ENCODE measurements at regions not wholly inside any gene's neighbourhood (a gene's known extent, or its start where the extent isn't known, plus 50 kb on each side); places are given as distances from the start of the nearest gene placed in this dataset.

DNA sequence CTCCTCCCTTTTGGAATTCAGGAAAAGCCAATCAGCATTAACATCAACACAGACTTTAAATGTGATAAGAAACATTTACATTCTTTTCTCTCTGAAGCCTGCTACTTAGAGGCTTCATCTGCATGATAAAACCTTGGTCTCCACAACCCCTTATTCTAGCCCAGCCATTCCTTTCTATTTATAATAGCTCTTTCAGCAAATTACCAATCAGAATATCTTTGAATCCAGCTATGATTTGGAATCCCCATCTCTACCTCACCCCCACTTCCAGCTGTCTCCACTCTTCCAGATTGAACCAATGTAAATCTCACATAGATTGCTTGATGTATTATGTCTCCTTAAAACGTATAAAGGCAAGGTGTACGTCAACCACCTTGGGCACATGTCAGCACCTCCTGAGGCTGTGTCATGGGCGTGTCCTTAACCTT is 139.7 kb downstream of the TUSC7 start:
- DNase-seq, result no peak

DNA sequence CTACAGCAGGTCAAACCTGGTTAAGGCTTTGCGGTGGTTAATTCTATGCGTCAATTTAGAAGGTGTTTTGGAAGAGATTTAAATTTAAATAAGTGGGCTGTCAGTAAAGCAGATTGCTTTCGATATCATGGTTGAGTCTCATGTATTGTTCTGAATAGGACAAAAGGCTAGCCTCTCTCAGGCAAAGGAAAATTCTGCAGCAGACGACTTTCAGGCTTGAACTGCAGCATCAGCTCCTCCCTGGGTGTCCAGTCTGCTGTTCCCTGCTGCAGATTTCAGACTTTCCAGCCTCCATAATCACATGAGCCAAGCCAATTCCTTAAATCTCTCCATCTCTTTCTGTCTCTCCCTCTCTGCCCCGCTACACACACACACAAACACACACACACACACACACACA is 143.2 kb downstream of the TUSC7 start:
- DNase-seq, result no peak

- DNase-seq, result no peak
Measured at GRCh38 chr3:116863270-116863770, 153.7 kb downstream of the TUSC7 start.

DNA sequence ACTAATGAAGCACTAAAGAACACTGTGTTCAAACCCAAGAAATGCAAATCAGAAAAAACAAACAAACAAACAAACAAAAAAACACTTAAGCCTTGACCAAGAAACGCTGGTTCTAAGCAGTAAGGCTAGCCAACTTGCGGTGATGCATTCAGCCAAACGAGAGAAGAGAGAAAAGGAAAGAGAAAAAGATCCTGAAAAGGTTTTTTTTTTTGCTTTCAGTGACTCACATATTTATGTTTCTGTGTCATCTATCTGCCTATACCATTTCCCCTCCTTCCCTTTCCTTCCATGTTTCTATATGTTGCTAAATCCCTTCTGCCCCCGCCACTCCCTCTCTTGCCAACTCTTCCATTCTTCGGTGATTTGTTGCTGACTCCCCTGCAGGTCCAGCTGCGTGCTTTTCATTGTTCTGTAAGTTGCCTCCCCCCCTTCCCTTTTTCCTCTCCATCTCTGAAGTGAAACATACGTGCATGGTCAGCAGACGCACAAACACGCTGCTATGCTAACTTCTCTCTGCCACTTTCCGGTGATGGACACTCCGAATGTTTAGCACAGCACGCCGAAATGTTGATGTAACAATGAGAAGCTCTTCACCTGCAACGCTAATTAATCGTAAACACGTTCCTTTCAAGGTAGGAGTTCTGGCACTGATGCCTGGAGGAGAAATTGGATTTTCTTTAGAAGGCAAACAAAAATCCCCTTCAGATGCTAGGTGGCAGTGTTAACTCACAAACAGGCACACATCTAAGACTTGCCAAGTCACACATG is 154.4 kb downstream of the TUSC7 start:
- DNase-seq, result no peak

DNA sequence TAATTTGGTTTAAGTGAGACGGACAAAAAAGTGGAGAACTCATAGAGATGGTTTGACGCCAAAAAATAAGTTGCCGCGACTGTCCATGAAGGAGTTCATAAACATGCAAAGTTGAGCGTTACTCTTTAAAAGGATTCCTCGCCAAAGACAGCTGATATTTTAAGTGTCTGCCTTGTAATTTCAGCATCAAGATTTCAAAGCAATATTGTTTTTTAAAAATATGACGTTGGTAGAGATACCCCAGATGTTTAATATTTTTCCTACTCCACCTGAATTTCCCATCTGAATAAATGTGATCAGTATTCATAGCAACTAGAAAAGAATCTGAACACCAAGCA is 155.0 kb downstream of the TUSC7 start:
- no peak for DNase-seq

DNA sequence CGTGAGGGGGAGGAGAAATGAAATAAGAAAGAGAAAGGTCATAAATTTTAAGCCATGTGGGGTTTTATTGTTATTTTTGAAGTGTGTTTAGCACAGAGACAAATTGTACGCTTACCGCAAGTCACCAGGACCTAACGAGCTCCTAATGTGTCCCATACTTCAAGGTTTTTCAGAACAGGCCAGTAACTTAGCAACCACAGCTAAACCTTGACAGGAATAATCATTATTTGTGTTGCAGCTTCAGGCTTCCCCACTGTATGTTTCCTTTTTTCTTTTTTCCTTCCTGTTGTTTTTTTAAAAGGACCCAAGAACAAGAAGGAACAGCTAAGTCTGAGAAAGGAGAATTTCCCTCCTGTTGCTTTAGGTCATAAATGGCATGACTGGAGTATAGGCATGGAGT is 160.8 kb downstream of the TUSC7 start:
- no peak for DNase-seq

DNA sequence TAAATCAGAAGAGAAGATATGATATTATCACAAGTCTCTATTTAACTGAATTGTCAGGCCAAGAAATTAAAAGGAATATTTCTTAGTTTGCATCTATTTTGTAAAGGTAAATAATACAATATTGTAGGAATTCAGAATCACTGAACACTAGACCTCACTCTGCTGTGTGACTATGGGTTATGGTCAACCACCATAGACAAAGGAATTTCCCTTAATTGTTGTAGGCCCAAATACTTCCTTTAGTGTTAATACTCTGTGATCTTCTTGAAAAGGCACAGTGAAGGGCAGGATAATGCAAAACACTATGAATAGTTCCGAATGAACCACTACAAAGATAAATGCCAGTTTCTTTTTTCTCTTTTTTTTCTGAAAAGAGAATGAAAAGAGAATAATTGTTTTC is 162.3 kb downstream of the TUSC7 start:
- DNase-seq, result no peak

GRCh38 chr3:116872688-116873087 is 163.1 kb downstream of the TUSC7 start:
- no peak for DNase-seq

- no peak for DNase-seq
Measured at GRCh38 chr3:116873142-116873541, 163.6 kb downstream of the TUSC7 start.

DNA sequence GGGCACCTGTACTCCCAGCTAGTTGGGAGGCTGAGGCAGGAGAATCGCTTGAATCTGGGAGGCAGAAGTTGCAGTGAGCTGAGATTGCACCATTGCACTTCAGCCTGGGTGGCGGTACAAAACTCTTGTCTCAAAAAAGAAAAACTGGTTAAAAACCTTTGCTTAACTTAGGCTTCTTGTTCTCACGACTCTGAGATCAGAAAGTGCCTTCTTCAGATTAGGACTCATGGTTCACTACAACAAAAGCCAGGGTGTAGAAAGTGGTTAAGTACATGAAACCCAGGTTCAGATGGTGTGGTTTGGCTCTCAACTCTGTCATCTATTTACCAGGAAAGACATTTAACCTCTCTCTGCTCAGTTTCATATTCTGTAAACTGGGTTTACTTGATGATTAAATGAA is 168.4 kb downstream of the TUSC7 start:
- no peak for DNase-seq

GRCh38 chr3:116886202-116886893 is 176.8 kb downstream of the TUSC7 start:
- DNase-seq, result no peak

- DNase-seq, result no peak
Measured at GRCh38 chr3:116896116-116896515, 186.5 kb downstream of the TUSC7 start.

DNA sequence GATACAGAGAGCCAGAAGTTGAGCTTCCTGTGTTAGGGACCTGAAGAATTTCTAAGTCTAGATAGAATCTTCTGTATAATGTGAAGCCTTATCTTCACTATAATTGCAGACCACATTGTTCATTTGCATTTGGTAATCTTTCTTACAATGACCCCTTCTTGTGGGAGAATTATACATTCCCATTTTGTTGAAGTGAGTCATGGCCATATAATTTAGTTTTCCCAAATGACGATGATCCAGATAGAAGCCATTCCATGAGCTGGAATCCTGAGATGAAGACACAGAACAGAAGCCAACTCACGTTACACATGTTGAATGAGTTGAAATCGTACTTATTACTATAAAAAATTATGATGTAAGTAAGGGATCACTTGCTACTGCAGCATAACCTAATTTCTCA is 187.8 kb downstream of the TUSC7 start:
- no peak for DNase-seq

- DNase-seq, result no peak
Measured at GRCh38 chr3:116899253-116899652, 189.7 kb downstream of the TUSC7 start.

GRCh38 chr3:116905334-116905733 is 195.8 kb downstream of the TUSC7 start:
- DNase-seq, result no peak

DNA sequence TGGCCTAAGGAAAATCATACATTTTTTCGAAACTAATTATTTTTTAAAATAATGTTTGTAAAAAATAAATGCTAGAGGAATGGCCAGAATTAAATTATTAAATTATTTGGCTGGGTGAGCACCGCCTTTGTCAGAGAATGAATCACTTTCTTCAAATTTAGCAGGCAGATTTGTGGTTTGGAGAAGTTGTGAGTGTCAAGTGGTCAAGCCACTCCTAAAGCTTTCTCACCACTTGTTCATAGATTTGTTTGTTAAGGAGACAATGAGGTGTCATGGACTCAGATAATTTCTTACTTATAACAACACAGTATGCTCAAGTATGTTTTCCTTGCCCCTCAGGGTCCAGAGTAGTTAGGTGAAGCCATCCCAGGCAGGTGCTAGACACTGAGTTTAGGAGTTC is 196.2 kb downstream of the TUSC7 start:
- no peak for DNase-seq

GRCh38 chr3:116912116-116912515 is 202.5 kb downstream of the TUSC7 start:
- no peak for DNase-seq

DNA sequence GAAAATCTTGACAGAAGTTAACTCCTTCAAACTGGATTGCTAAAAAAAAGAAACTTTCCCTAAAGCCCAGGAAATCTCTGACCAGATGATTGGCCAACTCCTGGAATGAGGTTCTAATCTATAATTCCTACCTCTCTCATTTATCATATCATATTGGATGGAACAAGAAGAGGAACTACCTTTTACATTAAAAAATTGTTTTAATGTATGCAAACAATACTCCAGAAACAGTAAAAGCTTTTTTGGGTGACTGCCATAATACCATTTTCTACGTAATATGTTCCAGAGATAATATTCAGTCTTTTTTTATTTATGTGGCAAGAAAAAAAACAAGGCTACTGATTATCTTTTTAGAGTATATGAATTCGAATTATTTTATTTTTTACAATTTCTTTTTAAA is 204.4 kb downstream of the TUSC7 start:
- no peak for DNase-seq

- no peak for DNase-seq
Measured at GRCh38 chr3:116916836-116917235, 207.3 kb downstream of the TUSC7 start.

GRCh38 chr3:116920826-116921610 is 211.4 kb downstream of the TUSC7 start:
- no peak for DNase-seq

- no peak for DNase-seq
Measured at GRCh38 chr3:116927918-116928317, 218.3 kb downstream of the TUSC7 start.

GRCh38 chr3:116929505-116930222 is 220.1 kb downstream of the TUSC7 start:
- no peak for DNase-seq

GRCh38 chr3:116930786-116931185 is 221.2 kb downstream of the TUSC7 start:
- DNase-seq, result no peak
